A549 (cell line): ENCODE measurements at regions not wholly inside any gene's neighbourhood (a gene's known extent, or its start where the extent isn't known, plus 50 kb on each side); places are given as distances from the start of the nearest gene placed in this dataset.
"Not testable (repeated sequence)": the region's sequence is repeated elsewhere in the genome, so short reads cannot be mapped to it uniquely, and the experiment has no call there.

ENCODE experiments used
- ATAC-seq, 2 experiments: fragments of 200-7000 bp in 1 of 2; fragments of >200 bp in 1 of 2; cut with Nextera tagmentation in 1 of 2; cut with Tn5 transposase in 1 of 2; 3 replicates each; pipeline versions ENCODE4 v1.8.0 to v1.9.1; 2018 to 2020; ENCODE audit warnings: mild to moderate bottlenecking in 1 of 2, moderate library complexity in 1 of 2
- CTCF ChIA-PET: fragments of 300-600 bp; sonication (Branson Sonifier 250); formaldehyde crosslinking; extraction: SDS; loops from one replicate; lab custom pipeline; 2021; ENCODE audit warnings: antibody characterized with exemption, inconsistent platforms; lab: Yijun Ruan, JAX
- POLR2A ChIA-PET: fragments of 350-600 bp; formaldehyde crosslinking; extraction: SDS; loops from one replicate; lab custom pipeline; 2021; ENCODE audit warnings: antibody characterized with exemption, inconsistent platforms; lab: Yijun Ruan, JAX
- DNase-seq, 2 experiments: peaks; one replicate each; pipeline versions ENCODE4 v3.0.0 to v3.0.0-alpha.2; 2011 to 2016; ENCODE audit warnings: low read depth in 1 of 2, low spot score in 1 of 2
- FAIRE-seq: peaks from 2 replicates; lab custom pipeline; 2011; peaks lifted over from hg19 to GRCh38; lab: Jason Lieb, UNC
- H3K27ac ChIP-seq, 2 experiments: fragments of >200 bp; sonication (Bioruptor Twin); formaldehyde crosslinking; 3 replicates each; pipeline ENCODE4 v1.5.1; 2016 to 2017
- H3K4me1 ChIP-seq: fragments of >200 bp; sonication (Bioruptor Twin); formaldehyde crosslinking; 3 replicates; pipeline ENCODE4 v1.6.1; 2016
- H3K4me2 ChIP-seq: fragments of >200 bp; sonication (Bioruptor Twin); formaldehyde crosslinking; 3 replicates; pipeline ENCODE4 v1.6.1; 2016
- H3K4me3 ChIP-seq: fragments of >200 bp; sonication (Bioruptor Twin); formaldehyde crosslinking; 3 replicates; pipeline ENCODE4 v1.5.1; 2016
- H3K9me3 ChIP-seq: fragments of >200 bp; sonication (Bioruptor Twin); formaldehyde crosslinking; 3 replicates; pipeline ENCODE4 v1.6.1; 2016
- BHLHE40 ChIP-seq: IDR thresholded peaks from 2 replicates; pipeline ENCODE4 v1.6.1; 2012; ENCODE audit warnings: low read depth, low read length, inconsistent platforms
- CBX8 ChIP-seq: fragments of 200-600 bp; sonication (generic); IDR thresholded peaks from 2 replicates; pipeline ENCODE4 v1.6.1; 2016
- EHMT2 ChIP-seq: fragments of 200-600 bp; sonication (generic); IDR thresholded peaks from 2 replicates; pipeline ENCODE4 v1.6.1; 2016; ENCODE audit warnings: antibody characterized with exemption, low read depth, mild to moderate bottlenecking, moderate library complexity
- GATA3 ChIP-seq: IDR thresholded peaks from 2 replicates; pipeline ENCODE4 v1.6.1; 2012; ENCODE audit warnings: borderline replicate concordance
- HDAC2 ChIP-seq: fragments of 200-600 bp; sonication (generic); IDR thresholded peaks from 2 replicates; pipeline ENCODE4 v1.6.1; 2016
- HEYL ChIP-seq: fragments of 250-450 bp; sonication (Bioruptor Pico); IDR thresholded peaks from 2 replicates; pipeline ENCODE4 v1.8.0; 2021; ENCODE audit warnings: mild to moderate bottlenecking, moderate library complexity
- HOXB5 ChIP-seq: fragments of 250-450 bp; sonication (Bioruptor Pico); IDR thresholded peaks from 2 replicates; pipeline ENCODE4 v1.5.0; 2020; ENCODE audit warnings: mild to moderate bottlenecking, moderate library complexity
- KDM1A ChIP-seq: fragments of 200-600 bp; sonication (generic); IDR thresholded peaks from 2 replicates; pipeline ENCODE4 v1.6.1; 2016; ENCODE audit warnings: low read depth, mild to moderate bottlenecking
- KDM5A ChIP-seq: fragments of 200-600 bp; sonication (generic); IDR thresholded peaks from 2 replicates; pipeline ENCODE4 v1.6.1; 2016; ENCODE audit warnings: antibody characterized with exemption, mild to moderate bottlenecking
- MAFK ChIP-seq: fragments of 450-650 bp; IDR thresholded peaks from 2 replicates; pipeline ENCODE4 v1.6.1; 2014; ENCODE audit not compliant: partially characterized antibody
- NFE2L2 ChIP-seq: fragments of 150-350 bp; conservative IDR thresholded peaks from 2 replicates; pipeline ENCODE4 v1.6.1; 2014; ENCODE audit warnings: low read length
- NR3C1 ChIP-seq: fragments of >200 bp; sonication (Bioruptor Twin); formaldehyde crosslinking; IDR thresholded peaks from 3 replicates; pipeline ENCODE4 v1.6.1; 2017
- RCOR1 ChIP-seq: fragments of 150-350 bp; IDR thresholded peaks from 2 replicates; pipeline ENCODE4 v1.6.1; 2014; ENCODE audit warnings: antibody characterized with exemption, low read length, low read depth
- RNF2 ChIP-seq: fragments of 200-600 bp; sonication (generic); IDR thresholded peaks from 2 replicates; pipeline ENCODE4 v1.6.1; 2016; ENCODE audit warnings: low read depth, mild to moderate bottlenecking, antibody characterized with exemption, moderate library complexity, borderline replicate concordance
- SMC3 ChIP-seq: fragments of >200 bp; sonication (Bioruptor Twin); formaldehyde crosslinking; IDR thresholded peaks from 3 replicates; pipeline ENCODE4 v1.6.1; 2018; ENCODE audit warnings: inconsistent platforms
- TFCP2L1 ChIP-seq: fragments of 250-450 bp; sonication (Bioruptor Pico); IDR thresholded peaks from 2 replicates; pipeline ENCODE4 v1.5.0; 2021; ENCODE audit warnings: mild to moderate bottlenecking
- ZSCAN20 ChIP-seq: fragments of 250-450 bp; sonication (Bioruptor Pico); IDR thresholded peaks from 2 replicates; pipeline ENCODE4 v1.8.0; 2022; ENCODE audit warnings: mild to moderate bottlenecking, moderate library complexity
- WGBS: methylation state at CpG from one replicate; pipeline ENCODE4 v1.1.6; 2017; ENCODE audit errors: missing lambda C conversion rate; 5-methylcytosine and 5-hydroxymethylcytosine counted together
- TF ChIP-seq, protein P1 (sequence below): fragments of 250-450 bp; sonication (Bioruptor Pico); IDR thresholded peaks from 2 replicates; pipeline ENCODE4 v1.5.0; 2020; ENCODE audit warnings: low read depth, mild to moderate bottlenecking, moderate library complexity
- TF ChIP-seq, protein P2 (sequence below): fragments of 450-650 bp; IDR thresholded peaks from 2 replicates; pipeline ENCODE4 v1.6.1; 2014; ENCODE audit warnings: antibody characterized with exemption
- TF ChIP-seq, protein P3 (sequence below): fragments of 200-600 bp; sonication (generic); IDR thresholded peaks from 2 replicates; pipeline ENCODE4 v1.6.1; 2016; ENCODE audit warnings: antibody characterized with exemption, mild to moderate bottlenecking, moderate library complexity
- TF ChIP-seq, protein P4 (sequence below): fragments of 150-350 bp; IDR thresholded peaks from 2 replicates; pipeline ENCODE4 v1.6.1; 2014; ENCODE audit warnings: low read depth, mild to moderate bottlenecking, low read length
- TF ChIP-seq, protein P5 (sequence below): IDR thresholded peaks from 2 replicates; pipeline ENCODE4 v1.6.1; 2012

DNA sequence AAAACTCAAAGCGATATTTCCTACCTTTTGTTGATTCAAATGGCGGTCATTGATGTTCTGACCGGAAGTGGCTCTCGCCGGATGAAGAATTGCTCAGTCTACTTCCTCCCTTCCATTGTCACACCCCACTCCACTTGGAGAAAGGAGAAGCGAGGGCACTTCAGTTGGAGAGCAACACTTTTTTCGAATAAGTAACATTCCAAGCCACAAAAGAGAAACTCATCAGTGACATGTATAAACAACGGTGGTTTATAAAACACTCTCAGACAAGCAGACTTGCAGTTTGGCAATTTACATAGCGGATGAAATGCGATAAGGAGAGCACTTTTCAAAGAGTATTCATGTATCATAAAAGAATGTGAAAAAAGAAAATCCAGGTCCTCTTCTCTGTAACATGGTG is 919.1 kb downstream of the MCTP2 start:
- no peaks in the 10 kb centered on the region; the same call in 2 of the 3 replicates for H3K9me3 ChIP-seq
- no peak overlapping the region for H3K4me3 ChIP-seq
- no peak for DNase-seq
- no peak overlapping the region for H3K4me2 ChIP-seq
- TF ChIP-seq SMC3 (no peak), CBX8 (no peak), MAFK (no peak), ZSCAN20 (CRISPR knock-in tag) (no peak), TFCP2L1 (CRISPR knock-in tag) (no peak), BHLHE40 (no peak), RCOR1 (no peak), HOXB5 (CRISPR knock-in tag) (no peak)
- CTCF ChIA-PET, result no interaction called here
- no peak for ATAC-seq
- no peak for FAIRE-seq
- H3K4me1 ChIP-seq, result no peaks in the 10 kb centered on the region
- 39% methylated on average over 10 of the region's 10 CpGs for WGBS
- POLR2A ChIA-PET, result no interaction called here
- H3K27ac ChIP-seq, result no peak overlapping the region

DNA sequence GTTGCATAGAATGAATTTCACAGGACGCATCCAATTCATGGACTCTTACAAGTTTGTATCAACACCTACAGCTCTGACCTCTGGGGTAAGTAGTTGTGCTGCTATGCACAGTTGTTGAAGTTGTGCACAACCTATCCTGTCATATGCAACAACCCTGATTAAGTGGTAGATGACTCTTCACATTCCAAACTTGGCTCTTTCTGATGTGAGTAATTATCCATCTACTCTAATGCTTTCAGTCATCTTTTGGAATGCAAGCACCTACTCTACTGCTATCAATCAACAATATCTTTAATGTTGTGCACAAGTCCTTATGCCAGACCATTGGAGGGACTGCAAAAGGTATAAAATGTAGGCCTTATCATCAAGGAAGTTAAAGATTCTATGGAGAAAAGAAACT is 921.4 kb downstream of the MCTP2 start:
- TF ChIP-seq, protein P1, sequence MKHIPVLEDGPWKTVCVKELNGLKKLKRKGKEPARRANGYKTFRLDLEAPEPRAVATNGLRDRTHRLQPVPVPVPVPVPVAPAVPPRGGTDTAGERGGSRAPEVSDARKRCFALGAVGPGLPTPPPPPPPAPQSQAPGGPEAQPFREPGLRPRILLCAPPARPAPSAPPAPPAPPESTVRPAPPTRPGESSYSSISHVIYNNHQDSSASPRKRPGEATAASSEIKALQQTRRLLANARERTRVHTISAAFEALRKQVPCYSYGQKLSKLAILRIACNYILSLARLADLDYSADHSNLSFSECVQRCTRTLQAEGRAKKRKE (CRISPR knock-in tag), result no peak
- no peak for TF ChIP-seq MAFK
- DNase-seq, result no peak
- no peak for ATAC-seq
- H3K27ac ChIP-seq, result no peak overlapping the region
- peaks cover 7% of the 10 kb centered on the region; the same call in 2 of the 3 replicates for H3K9me3 ChIP-seq
- no peaks in the 10 kb centered on the region for H3K4me1 ChIP-seq
- no peak overlapping the region for H3K4me2 ChIP-seq
- FAIRE-seq, result no peak
- CTCF ChIA-PET, result no interaction called here
- POLR2A ChIA-PET, result no interaction called here
- no peak overlapping the region for H3K4me3 ChIP-seq
- WGBS, result 35% methylated on average over 1 of the region's 1 CpG

DNA sequence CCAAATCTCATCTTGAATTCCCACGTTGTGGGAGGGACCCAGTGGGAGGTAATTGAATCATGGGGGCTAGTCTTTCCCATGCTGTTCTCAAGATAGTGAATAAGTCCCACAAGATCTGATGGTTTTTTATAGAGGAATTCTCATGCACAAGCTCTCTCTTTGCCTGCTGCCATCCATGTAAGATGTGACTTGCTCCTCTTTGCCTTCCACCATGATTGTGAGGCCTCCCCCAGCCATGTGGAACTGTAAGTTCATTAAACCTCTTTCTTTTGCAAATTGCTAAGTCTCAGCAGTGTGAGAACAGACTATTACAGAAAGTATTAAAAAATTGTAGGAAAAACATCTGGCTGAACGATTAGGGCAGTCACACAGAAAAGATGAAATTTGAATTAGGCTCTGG is 921.8 kb downstream of the MCTP2 start:
- H3K27ac ChIP-seq, H3K4me1 ChIP-seq, POLR2A ChIA-PET, ATAC-seq, DNase-seq, H3K4me2 ChIP-seq, H3K4me3 ChIP-seq, FAIRE-seq, H3K9me3 ChIP-seq: not testable (repeated sequence)
- WGBS, result 0% methylated on average over 2 of the region's 2 CpGs
- CTCF ChIA-PET, result interaction anchor here (0.8 kb wide), 1 partner anchor 11 kb away, joined by 3 read pairs; no protein-coding TSS in a partner anchor

DNA sequence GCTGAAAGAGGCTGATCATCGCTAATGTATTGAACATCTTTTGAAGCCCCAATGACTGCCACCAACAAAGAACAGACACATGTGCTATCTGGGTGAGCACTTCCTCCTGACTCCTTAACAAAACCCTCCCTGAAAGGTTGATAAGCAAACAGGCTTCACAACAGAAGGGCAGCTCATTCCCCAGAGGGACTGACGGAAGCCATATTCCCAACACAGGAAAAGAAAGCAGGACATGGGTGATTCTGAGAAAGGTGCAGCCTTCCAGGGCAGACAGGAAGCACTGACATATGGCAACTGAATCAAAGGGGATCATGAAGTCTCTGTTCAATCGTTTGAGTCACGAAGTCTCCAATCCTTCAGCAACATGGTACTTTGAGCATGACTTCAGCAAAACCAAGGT is 929.0 kb downstream of the MCTP2 start:
- H3K4me3 ChIP-seq, result no peak overlapping the region
- 25% methylated on average over 4 of the region's 4 CpGs for WGBS
- peaks cover 10% of the 10 kb centered on the region; the same call in 2 of the 3 replicates for H3K9me3 ChIP-seq
- FAIRE-seq (no peak), ATAC-seq (no peak), DNase-seq (no peak)
- no peak for TF ChIP-seq NFE2L2
- no peak for TF ChIP-seq KDM5A
- no peak for TF ChIP-seq KDM1A
- no peak for TF ChIP-seq ZSCAN20 (CRISPR knock-in tag)
- TF ChIP-seq HDAC2, result no peak
- H3K27ac ChIP-seq, result no peak overlapping the region
- no peaks in the 10 kb centered on the region for H3K4me1 ChIP-seq
- no peak overlapping the region for H3K4me2 ChIP-seq
- ChIA-PET CTCF (no interaction called here), POLR2A (no interaction called here)

DNA sequence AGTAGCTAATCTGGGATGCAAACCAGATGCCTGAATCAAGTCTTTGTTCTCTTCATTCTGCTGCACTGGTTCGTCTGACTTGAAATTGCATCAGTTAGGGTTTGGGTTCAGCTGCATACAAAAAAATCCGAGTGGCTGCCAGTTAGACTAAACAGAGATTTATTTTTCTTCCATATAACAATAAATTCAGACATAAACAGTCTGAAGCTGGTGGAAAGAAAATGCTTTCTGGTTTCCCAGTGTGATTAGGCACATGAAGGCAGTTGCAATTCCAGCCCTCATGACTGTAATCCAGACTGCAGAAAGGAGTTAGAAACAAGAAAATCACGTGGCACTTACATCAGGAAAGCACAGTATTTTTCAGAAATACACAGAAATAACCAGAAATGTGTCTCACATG is 930.7 kb downstream of the MCTP2 start:
- peaks cover 3% of the 10 kb centered on the region; the same call in 1 of the 3 replicates for H3K9me3 ChIP-seq
- no peaks in the 10 kb centered on the region for H3K4me1 ChIP-seq
- FAIRE-seq (no peak), DNase-seq (no peak), ATAC-seq (no peak)
- ChIA-PET POLR2A (no interaction called here), CTCF (interaction anchor here (1.0 kb wide), 1 partner anchor 360 kb away, joined by 3 read pairs; no protein-coding TSS in a partner anchor)
- no peak overlapping the region for H3K4me2 ChIP-seq
- no peak overlapping the region for H3K27ac ChIP-seq
- 3% methylated on average over 3 of the region's 3 CpGs for WGBS
- no peak overlapping the region for H3K4me3 ChIP-seq
- TF ChIP-seq, protein P2, sequence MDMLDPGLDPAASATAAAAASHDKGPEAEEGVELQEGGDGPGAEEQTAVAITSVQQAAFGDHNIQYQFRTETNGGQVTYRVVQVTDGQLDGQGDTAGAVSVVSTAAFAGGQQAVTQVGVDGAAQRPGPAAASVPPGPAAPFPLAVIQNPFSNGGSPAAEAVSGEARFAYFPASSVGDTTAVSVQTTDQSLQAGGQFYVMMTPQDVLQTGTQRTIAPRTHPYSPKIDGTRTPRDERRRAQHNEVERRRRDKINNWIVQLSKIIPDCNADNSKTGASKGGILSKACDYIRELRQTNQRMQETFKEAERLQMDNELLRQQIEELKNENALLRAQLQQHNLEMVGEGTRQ, result no peak
- TF ChIP-seq GATA3 (no peak), EHMT2 (no peak), MAFK (no peak), NR3C1 (no peak), CBX8 (no peak), TFCP2L1 (CRISPR knock-in tag) (no peak), RNF2 (no peak), HEYL (CRISPR knock-in tag) (no peak), NFE2L2 (no peak)
- TF ChIP-seq, protein P3, sequence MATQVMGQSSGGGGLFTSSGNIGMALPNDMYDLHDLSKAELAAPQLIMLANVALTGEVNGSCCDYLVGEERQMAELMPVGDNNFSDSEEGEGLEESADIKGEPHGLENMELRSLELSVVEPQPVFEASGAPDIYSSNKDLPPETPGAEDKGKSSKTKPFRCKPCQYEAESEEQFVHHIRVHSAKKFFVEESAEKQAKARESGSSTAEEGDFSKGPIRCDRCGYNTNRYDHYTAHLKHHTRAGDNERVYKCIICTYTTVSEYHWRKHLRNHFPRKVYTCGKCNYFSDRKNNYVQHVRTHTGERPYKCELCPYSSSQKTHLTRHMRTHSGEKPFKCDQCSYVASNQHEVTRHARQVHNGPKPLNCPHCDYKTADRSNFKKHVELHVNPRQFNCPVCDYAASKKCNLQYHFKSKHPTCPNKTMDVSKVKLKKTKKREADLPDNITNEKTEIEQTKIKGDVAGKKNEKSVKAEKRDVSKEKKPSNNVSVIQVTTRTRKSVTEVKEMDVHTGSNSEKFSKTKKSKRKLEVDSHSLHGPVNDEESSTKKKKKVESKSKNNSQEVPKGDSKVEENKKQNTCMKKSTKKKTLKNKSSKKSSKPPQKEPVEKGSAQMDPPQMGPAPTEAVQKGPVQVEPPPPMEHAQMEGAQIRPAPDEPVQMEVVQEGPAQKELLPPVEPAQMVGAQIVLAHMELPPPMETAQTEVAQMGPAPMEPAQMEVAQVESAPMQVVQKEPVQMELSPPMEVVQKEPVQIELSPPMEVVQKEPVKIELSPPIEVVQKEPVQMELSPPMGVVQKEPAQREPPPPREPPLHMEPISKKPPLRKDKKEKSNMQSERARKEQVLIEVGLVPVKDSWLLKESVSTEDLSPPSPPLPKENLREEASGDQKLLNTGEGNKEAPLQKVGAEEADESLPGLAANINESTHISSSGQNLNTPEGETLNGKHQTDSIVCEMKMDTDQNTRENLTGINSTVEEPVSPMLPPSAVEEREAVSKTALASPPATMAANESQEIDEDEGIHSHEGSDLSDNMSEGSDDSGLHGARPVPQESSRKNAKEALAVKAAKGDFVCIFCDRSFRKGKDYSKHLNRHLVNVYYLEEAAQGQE, result no peak
- TF ChIP-seq, protein P4, sequence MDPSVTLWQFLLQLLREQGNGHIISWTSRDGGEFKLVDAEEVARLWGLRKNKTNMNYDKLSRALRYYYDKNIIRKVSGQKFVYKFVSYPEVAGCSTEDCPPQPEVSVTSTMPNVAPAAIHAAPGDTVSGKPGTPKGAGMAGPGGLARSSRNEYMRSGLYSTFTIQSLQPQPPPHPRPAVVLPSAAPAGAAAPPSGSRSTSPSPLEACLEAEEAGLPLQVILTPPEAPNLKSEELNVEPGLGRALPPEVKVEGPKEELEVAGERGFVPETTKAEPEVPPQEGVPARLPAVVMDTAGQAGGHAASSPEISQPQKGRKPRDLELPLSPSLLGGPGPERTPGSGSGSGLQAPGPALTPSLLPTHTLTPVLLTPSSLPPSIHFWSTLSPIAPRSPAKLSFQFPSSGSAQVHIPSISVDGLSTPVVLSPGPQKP, result no peak
- TF ChIP-seq, protein P5, sequence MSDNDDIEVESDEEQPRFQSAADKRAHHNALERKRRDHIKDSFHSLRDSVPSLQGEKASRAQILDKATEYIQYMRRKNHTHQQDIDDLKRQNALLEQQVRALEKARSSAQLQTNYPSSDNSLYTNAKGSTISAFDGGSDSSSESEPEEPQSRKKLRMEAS, result no peak
